Peyer's patch (tissue), 4 donors: ENCODE measurements at regions not wholly inside any gene's neighbourhood (a gene's known extent, or its start where the extent isn't known, plus 50 kb on each side); places are given as distances from the start of the nearest gene placed in this dataset.
"Not testable (repeated sequence)": the region's sequence is repeated elsewhere in the genome, so short reads cannot be mapped to it uniquely, and the experiment has no call there.

ENCODE experiments used
- DNase-seq, 3 donors: peaks; one replicate each; pipeline ENCODE4 v3.0.0-alpha.2; 2017 to 2019
- H3K27ac ChIP-seq, 4 donors: fragments of 200-600 bp; sonication (generic); one replicate each; pipeline ENCODE4 v1.5.1; 2016 to 2019
- H3K27me3 ChIP-seq, 2 donors: fragments of 200-600 bp; sonication (generic); one replicate each; pipeline ENCODE4 v1.5.1; 2019
- H3K36me3 ChIP-seq, 3 donors: fragments of 200-600 bp; sonication (generic); one replicate each; pipeline ENCODE4 v1.5.1; 2016 to 2019
- H3K4me1 ChIP-seq, 4 donors: fragments of 200-600 bp; sonication (generic); one replicate each; pipeline ENCODE4 v1.5.1; 2016 to 2019
- H3K4me3 ChIP-seq, 4 donors: fragments of 200-600 bp; sonication (generic); 1 replicate in 3 of 4; 2 replicates in 1 of 4; pipeline ENCODE4 v1.5.1; 2016 to 2019; ENCODE audit warnings: mild to moderate bottlenecking in 1 of 4
- H3K9me3 ChIP-seq, 4 donors: fragments of 200-600 bp; sonication (generic); one replicate each; pipeline ENCODE4 v1.5.1; 2016 to 2019; ENCODE audit warnings: mild to moderate bottlenecking in 1 of 4
- CTCF ChIP-seq, 6 experiments: fragments of 450-650 bp in 4 of 6; fragments of 200-600 bp in 2 of 6; sonication (generic) in 1 of 6; IDR thresholded peaks; one replicate each; pipeline ENCODE4 v1.5.1; 2017 to 2019; ENCODE audit warnings: antibody characterized with exemption in 6 of 6, mild to moderate bottlenecking in 3 of 6, moderate library complexity in 1 of 6
- POLR2A ChIP-seq, 2 donors: fragments of 450-650 bp; IDR thresholded peaks; one replicate each; pipeline ENCODE4 v1.5.1; 2017; ENCODE audit warnings: antibody characterized with exemption in 2 of 2, mild to moderate bottlenecking in 2 of 2, moderate library complexity in 2 of 2

GRCh38 chr3:125675791-125676190, 80.5 kb upstream of the OSBPL11 start:
- Histone ChIP-seq H3K27ac (no peak overlapping the region), H3K9me3 (no peaks in the 10 kb centered on the region), H3K27me3 (no peaks in the 10 kb centered on the region), H3K36me3 (no peaks in the 10 kb centered on the region), H3K4me3 (no peak overlapping the region), H3K4me1 (no peaks in the 10 kb centered on the region)
- DNase-seq = no peak
- no peak for TF ChIP-seq CTCF (IDR thresholded peaks at IDR 0.05)
- TF ChIP-seq POLR2A (IDR thresholded peaks at IDR 0.05) = no peak

- H3K4me1 ChIP-seq = no peaks in the 10 kb centered on the region
- no peak for DNase-seq
- no peak for TF ChIP-seq POLR2A (IDR thresholded peaks at IDR 0.05)
- peak in 1 of 6 experiments; percentile 8 for TF ChIP-seq CTCF (IDR thresholded peaks at IDR 0.05)
- no peak overlapping the region for H3K4me3 ChIP-seq
- no peaks in the 10 kb centered on the region for H3K36me3 ChIP-seq
- H3K9me3 ChIP-seq = no peaks in the 10 kb centered on the region
- H3K27ac ChIP-seq = no peak overlapping the region
- H3K27me3 ChIP-seq = no peaks in the 10 kb centered on the region
Measured at GRCh38 chr3:125679258-125679657, 84.0 kb upstream of the OSBPL11 start.

DNA sequence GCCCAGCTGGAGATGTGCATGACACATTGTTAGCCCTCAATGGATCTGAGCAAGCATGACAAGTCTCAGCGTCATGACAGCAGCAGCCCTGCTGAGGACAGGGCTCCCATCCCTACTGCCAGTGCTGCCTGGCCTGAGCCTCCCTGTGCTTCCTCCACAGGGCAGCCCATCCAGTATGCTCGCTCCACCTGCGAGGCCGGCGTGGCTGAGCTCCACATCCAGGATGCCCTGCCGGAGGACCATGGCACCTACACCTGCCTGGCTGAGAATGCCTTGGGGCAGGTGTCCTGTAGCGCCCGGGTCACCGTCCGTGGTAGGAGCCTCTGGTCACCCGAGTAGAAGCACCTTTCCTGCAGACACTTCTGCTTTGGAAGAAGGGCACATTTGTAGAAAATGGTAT, 85.8 kb upstream of the OSBPL11 start:
- Histone ChIP-seq H3K4me3 (no peak overlapping the region), H3K9me3 (no peaks in the 10 kb centered on the region), H3K27me3 (no peaks in the 10 kb centered on the region), H3K4me1 (no peaks in the 10 kb centered on the region), H3K36me3 (no peaks in the 10 kb centered on the region), H3K27ac (no peak overlapping the region)
- no peak for DNase-seq
- TF ChIP-seq POLR2A (IDR thresholded peaks at IDR 0.05) (no peak), CTCF (IDR thresholded peaks at IDR 0.05) (no peak)

DNA sequence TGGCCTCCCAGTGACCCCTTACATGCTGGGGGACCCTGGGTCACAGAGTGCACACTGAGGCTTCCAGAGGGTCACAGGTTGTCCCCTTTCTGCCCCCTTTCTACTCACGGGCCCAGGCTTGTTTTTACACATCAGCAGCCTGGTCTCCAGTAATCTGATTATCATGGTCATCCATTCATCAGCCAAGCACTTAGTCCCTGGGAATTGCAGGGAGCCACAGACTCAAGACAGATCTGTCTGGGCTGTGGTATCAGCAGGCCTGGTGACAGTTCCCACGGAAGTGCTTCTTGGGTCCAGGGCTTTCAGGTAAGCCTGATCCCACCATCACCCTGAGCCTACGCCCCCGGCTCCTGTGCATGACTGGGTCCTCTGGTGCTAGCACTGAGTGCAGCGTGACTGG, 86.6 kb upstream of the OSBPL11 start:
- not testable (repeated sequence) for H3K36me3 ChIP-seq, H3K9me3 ChIP-seq, H3K27ac ChIP-seq, H3K27me3 ChIP-seq, DNase-seq, H3K4me3 ChIP-seq, H3K4me1 ChIP-seq

GRCh38 chr3:125682610-125683009, 87.3 kb upstream of the OSBPL11 start:
- not testable (repeated sequence) for H3K4me1 ChIP-seq, H3K27me3 ChIP-seq, H3K4me3 ChIP-seq, DNase-seq, H3K36me3 ChIP-seq, H3K9me3 ChIP-seq
- H3K27ac ChIP-seq = peak overlapping the region in 1 of 4 donors; percentile 8

- Histone ChIP-seq H3K9me3 (no peaks in the 10 kb centered on the region), H3K36me3 (no peaks in the 10 kb centered on the region), H3K27ac (peak overlapping the region in 1 of 4 donors; percentile 12), H3K27me3 (no peaks in the 10 kb centered on the region), H3K4me3 (no peak overlapping the region), H3K4me1 (no peaks in the 10 kb centered on the region)
- no peak for DNase-seq
- TF ChIP-seq POLR2A (IDR thresholded peaks at IDR 0.05) = no peak
- no peak for TF ChIP-seq CTCF (IDR thresholded peaks at IDR 0.05)
Measured at GRCh38 chr3:125683067-125683829, 88.0 kb upstream of the OSBPL11 start.

- no peak for TF ChIP-seq POLR2A (IDR thresholded peaks at IDR 0.05)
- no peak for TF ChIP-seq CTCF (IDR thresholded peaks at IDR 0.05)
- Histone ChIP-seq H3K9me3 (no peaks in the 10 kb centered on the region), H3K27ac (no peak overlapping the region), H3K27me3 (no peaks in the 10 kb centered on the region), H3K4me3 (no peak overlapping the region), H3K4me1 (no peaks in the 10 kb centered on the region), H3K36me3 (no peaks in the 10 kb centered on the region)
- no peak for DNase-seq
Measured at GRCh38 chr3:125684199-125684598, 88.9 kb upstream of the OSBPL11 start.

DNA sequence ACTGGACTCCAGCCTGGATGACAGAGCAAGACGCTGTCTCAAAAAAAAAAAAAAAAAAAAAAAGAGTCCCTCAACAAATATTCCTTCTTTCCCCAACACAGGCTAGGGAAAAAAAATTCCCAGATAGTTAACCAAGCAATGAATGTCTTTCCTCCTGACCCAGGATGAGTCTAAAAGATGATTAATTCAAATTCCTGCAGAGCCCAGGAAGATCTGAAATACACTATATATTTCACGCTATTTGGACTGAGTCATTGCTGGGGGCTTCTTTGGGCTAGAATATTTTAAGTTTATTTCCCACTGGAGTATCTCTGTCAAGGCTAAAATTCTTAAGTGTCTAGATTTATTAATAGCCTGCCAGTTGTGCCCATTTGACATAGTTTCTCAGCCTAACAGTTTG, 90.4 kb upstream of the OSBPL11 start:
- not testable (repeated sequence) for DNase-seq, H3K9me3 ChIP-seq, H3K4me1 ChIP-seq, H3K4me3 ChIP-seq, H3K27ac ChIP-seq, H3K27me3 ChIP-seq, H3K36me3 ChIP-seq
